Calu3 (cell line): ENCODE measurements at regions not wholly inside any gene's neighbourhood (a gene's known extent, or its start where the extent isn't known, plus 50 kb on each side); places are given as distances from the start of the nearest gene placed in this dataset.

Source experiments
- BruUV-seq: library from RNA; stranded (reverse); fragments of 400-500 nt; replicated peaks from 2 replicates; lab custom pipeline; 2021; lab: Mats Ljungman, UMichigan
- CTCF ChIA-PET: fragments of 300-600 bp; sonication (Branson Sonifier 250); formaldehyde crosslinking; loops from one replicate; lab custom pipeline; 2022; ENCODE audit warnings: antibody characterized with exemption; lab: Charles Lee
- DNase-seq: peaks from one replicate; pipeline ENCODE4 v3.0.0; 2022
- H3K27ac Mint-ChIP-seq: one replicate; pipeline ENCODE4 v1.8.0; 2022; ENCODE audit warnings: mixed read lengths; ENCODE audit not compliant: unreplicated experiment
- H3K27me3 Mint-ChIP-seq: one replicate; pipeline ENCODE4 v1.8.0; 2022; ENCODE audit warnings: mixed read lengths; ENCODE audit not compliant: unreplicated experiment
- H3K36me3 Mint-ChIP-seq: one replicate; pipeline ENCODE4 v1.8.0; 2022; ENCODE audit warnings: mild to moderate bottlenecking, moderate library complexity, mixed read lengths; ENCODE audit not compliant: insufficient read depth, unreplicated experiment
- H3K4me1 Mint-ChIP-seq: one replicate; pipeline ENCODE4 v1.8.0; 2022; ENCODE audit warnings: mild to moderate bottlenecking, low read depth, mixed read lengths; ENCODE audit not compliant: unreplicated experiment
- H3K4me3 Mint-ChIP-seq: one replicate; pipeline ENCODE4 v1.8.0; 2022; ENCODE audit warnings: mild to moderate bottlenecking, low read depth, moderate library complexity, mixed read lengths; ENCODE audit not compliant: unreplicated experiment
- H3K9me3 Mint-ChIP-seq: one replicate; pipeline ENCODE4 v1.8.0; 2022; ENCODE audit warnings: low read depth, mixed read lengths; ENCODE audit not compliant: unreplicated experiment
- intact Hi-C: fragments of 100-400 bp; cut with micrococcal nuclease; formaldehyde crosslinking; loops from one replicate; pipeline ENCODE4 v1.10.0; 2022; ENCODE audit not compliant: unreplicated experiment
- TF ChIP-seq, protein P1 (sequence below): fragments of 200-600 bp; IDR thresholded peaks from one replicate; pipeline ENCODE4 v1.8.0; 2022; ENCODE audit warnings: antibody characterized with exemption; ENCODE audit not compliant: unreplicated experiment

DNA sequence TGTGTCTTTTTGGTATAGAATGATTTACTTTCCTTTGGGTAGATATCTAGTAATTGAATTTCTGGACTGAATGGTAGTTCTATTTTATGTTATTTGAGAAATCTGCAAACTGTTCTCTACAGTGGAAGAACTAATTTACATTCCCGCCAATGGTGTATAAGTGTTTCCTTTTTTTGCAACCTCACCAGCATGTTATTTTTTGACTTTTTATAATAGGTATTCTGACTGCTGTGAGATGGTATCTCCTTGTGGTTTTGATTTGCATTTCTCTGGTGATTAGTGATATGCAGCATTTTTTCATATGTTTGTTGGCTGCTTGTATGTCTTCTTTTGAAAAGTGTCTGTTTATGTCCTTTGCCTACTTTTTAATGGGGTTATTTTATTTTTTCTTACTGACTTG is 607.2 kb downstream of the OTOL1 start:
- CTCF ChIA-PET, result no interaction called here
- Mint-ChIP-seq H3K4me3 (no peak overlapping the region), H3K4me1 (no peaks in the 10 kb centered on the region), H3K36me3 (no peaks in the 10 kb centered on the region), H3K27me3 (no peaks in the 10 kb centered on the region), H3K27ac (no peak overlapping the region), H3K9me3 (peaks cover 2% of the 10 kb centered on the region)
- BruUV-seq, result no TSS peak
- intact Hi-C loops, result no loop called here
- TF ChIP-seq, protein P1, sequence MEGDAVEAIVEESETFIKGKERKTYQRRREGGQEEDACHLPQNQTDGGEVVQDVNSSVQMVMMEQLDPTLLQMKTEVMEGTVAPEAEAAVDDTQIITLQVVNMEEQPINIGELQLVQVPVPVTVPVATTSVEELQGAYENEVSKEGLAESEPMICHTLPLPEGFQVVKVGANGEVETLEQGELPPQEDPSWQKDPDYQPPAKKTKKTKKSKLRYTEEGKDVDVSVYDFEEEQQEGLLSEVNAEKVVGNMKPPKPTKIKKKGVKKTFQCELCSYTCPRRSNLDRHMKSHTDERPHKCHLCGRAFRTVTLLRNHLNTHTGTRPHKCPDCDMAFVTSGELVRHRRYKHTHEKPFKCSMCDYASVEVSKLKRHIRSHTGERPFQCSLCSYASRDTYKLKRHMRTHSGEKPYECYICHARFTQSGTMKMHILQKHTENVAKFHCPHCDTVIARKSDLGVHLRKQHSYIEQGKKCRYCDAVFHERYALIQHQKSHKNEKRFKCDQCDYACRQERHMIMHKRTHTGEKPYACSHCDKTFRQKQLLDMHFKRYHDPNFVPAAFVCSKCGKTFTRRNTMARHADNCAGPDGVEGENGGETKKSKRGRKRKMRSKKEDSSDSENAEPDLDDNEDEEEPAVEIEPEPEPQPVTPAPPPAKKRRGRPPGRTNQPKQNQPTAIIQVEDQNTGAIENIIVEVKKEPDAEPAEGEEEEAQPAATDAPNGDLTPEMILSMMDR, result no peak
- DNase-seq, result no peak

DNA sequence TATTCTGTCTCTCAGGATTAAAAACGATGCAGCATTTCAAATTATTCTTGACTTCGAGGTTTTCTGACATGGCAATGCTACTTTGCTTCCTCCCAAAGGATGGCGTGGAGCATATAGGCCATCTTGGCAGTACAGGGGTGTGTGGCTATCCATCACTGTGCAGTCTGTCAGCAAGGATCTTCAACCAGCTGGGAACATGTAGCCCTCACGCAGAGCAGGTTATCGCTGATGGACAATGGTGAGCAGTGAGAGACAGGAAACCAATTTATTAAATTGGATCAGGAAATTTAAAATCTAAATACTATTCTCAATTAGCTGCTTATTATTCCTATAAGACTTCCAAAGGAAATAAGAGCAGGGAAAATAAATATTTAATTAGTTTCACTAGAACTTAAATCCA is 615.3 kb downstream of the OTOL1 start:
- intact Hi-C loops, result no loop called here
- H3K36me3 Mint-ChIP-seq, result no peaks in the 10 kb centered on the region
- H3K27ac Mint-ChIP-seq, result no peak overlapping the region
- H3K27me3 Mint-ChIP-seq, result no peaks in the 10 kb centered on the region
- no peak for DNase-seq
- CTCF ChIA-PET, result no interaction called here
- no peaks in the 10 kb centered on the region for H3K4me1 Mint-ChIP-seq
- TF ChIP-seq, protein P1, result no peak
- H3K9me3 Mint-ChIP-seq, result no peaks in the 10 kb centered on the region
- H3K4me3 Mint-ChIP-seq, result no peak overlapping the region
- BruUV-seq, result no TSS peak

DNA sequence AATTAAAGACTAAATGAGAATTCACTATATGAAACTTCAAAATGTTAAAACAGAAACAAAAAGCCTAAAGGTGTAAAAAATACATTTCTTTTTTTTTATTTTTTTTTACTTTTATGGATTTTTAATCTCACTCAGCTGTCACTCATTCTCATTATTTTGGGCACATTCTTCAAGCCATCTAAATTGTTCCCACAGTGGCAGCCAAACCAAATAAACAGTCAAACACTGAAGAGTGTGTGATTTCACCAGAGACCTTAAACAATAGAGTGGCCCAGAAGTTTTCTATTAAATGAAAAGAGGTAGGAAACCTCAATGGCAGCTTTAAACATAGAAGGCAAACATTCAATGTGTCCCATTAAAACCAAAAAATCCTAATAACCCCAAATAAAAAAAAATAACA is 616.1 kb downstream of the OTOL1 start:
- intact Hi-C loops, result no loop called here
- H3K27ac Mint-ChIP-seq, result no peak overlapping the region
- no peaks in the 10 kb centered on the region for H3K27me3 Mint-ChIP-seq
- TF ChIP-seq, protein P1, result no peak
- H3K4me3 Mint-ChIP-seq, result no peak overlapping the region
- H3K4me1 Mint-ChIP-seq, result no peaks in the 10 kb centered on the region
- H3K9me3 Mint-ChIP-seq, result no peaks in the 10 kb centered on the region
- BruUV-seq, result no TSS peak
- no peak for DNase-seq
- H3K36me3 Mint-ChIP-seq, result no peaks in the 10 kb centered on the region
- CTCF ChIA-PET, result no interaction called here

DNA sequence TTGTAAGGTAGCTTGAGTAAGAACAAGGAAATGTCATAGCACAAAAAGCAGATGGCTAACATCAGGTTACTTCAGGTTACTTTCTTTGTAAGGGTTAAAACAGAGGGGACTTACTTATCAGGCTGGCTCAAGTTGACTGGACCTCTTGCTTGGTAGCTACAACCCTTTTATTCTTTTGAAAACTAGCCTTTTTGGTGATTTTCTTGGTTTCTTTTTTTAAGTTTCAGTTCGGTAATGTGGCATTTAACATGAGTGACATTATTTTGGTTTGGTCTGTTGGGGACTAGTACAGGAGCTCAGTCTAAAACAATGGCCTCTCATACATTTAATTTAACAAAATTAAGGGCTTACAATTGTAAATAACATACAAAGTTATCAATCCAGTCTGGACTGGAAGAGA is 621.4 kb downstream of the OTOL1 start:
- Mint-ChIP-seq H3K27me3 (no peaks in the 10 kb centered on the region), H3K4me3 (no peak overlapping the region), H3K4me1 (no peaks in the 10 kb centered on the region), H3K36me3 (no peaks in the 10 kb centered on the region), H3K9me3 (no peaks in the 10 kb centered on the region), H3K27ac (no peak overlapping the region)
- TF ChIP-seq, protein P1, result no peak
- no peak for DNase-seq
- CTCF ChIA-PET, result no interaction called here
- no TSS peak for BruUV-seq
- intact Hi-C loops, result no loop called here
